ENCODE measurements at regions not wholly inside any gene's neighbourhood (a gene's known extent, or its start where the extent isn't known, plus 50 kb on each side); places are given as distances from the start of the nearest gene placed in this dataset.

DNA sequence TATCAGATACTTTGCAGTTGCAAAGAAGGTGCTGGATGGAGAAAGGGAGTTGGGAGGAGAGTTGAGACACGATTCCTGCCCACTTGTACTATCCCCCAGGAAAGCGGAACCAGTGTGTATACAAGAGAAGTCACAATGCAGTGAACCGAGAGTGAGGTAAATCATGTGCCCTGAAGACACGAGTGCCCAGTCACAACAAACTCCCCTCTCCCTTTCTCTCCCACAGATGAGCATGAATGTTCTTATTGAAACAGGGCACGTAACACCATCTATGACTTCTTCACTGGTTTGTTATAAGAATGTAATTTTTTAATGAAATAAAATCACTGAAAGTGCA is 155.7 kb downstream of the IRS1 start:
- Mint-ChIP-seq H3K4me1 (ENCODE audit: low read depth, unreplicated experiment) (peaks cover 5% of the 10 kb centered on the region), H3K9me3 (ENCODE audit: low read depth, unreplicated experiment) (no peaks in the 10 kb centered on the region), H3K27me3 (ENCODE audit: unreplicated experiment) (no peaks in the 10 kb centered on the region), H3K4me3 (ENCODE audit: low read depth, unreplicated experiment) (no peak overlapping the region), H3K27ac (ENCODE audit: unreplicated experiment) (no peak overlapping the region), H3K36me3 (ENCODE audit: insufficient read depth, unreplicated experiment) (no peaks in the 10 kb centered on the region)
- DNase-seq, result no peak
- intact Hi-C loops (cut with micrococcal nuclease; ENCODE audit: unreplicated experiment), result no loop called here
- CTCF ChIA-PET, result no interaction called here
- TF ChIP-seq, protein P1, sequence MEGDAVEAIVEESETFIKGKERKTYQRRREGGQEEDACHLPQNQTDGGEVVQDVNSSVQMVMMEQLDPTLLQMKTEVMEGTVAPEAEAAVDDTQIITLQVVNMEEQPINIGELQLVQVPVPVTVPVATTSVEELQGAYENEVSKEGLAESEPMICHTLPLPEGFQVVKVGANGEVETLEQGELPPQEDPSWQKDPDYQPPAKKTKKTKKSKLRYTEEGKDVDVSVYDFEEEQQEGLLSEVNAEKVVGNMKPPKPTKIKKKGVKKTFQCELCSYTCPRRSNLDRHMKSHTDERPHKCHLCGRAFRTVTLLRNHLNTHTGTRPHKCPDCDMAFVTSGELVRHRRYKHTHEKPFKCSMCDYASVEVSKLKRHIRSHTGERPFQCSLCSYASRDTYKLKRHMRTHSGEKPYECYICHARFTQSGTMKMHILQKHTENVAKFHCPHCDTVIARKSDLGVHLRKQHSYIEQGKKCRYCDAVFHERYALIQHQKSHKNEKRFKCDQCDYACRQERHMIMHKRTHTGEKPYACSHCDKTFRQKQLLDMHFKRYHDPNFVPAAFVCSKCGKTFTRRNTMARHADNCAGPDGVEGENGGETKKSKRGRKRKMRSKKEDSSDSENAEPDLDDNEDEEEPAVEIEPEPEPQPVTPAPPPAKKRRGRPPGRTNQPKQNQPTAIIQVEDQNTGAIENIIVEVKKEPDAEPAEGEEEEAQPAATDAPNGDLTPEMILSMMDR (IDR thresholded peaks at IDR 0.05; ENCODE audit: unreplicated experiment), result no peak
- BruUV-seq (replicated peaks), result no TSS peak

- Mint-ChIP-seq H3K4me3 (ENCODE audit: low read depth, unreplicated experiment) (no peak overlapping the region), H3K4me1 (ENCODE audit: low read depth, unreplicated experiment) (peaks cover 11% of the 10 kb centered on the region), H3K9me3 (ENCODE audit: low read depth, unreplicated experiment) (no peaks in the 10 kb centered on the region), H3K27ac (ENCODE audit: unreplicated experiment) (no peak overlapping the region), H3K36me3 (ENCODE audit: insufficient read depth, unreplicated experiment) (no peaks in the 10 kb centered on the region), H3K27me3 (ENCODE audit: unreplicated experiment) (no peaks in the 10 kb centered on the region)
- intact Hi-C loops (cut with micrococcal nuclease; ENCODE audit: unreplicated experiment), result no loop called here
- CTCF ChIA-PET, result no interaction called here
- TF ChIP-seq, protein P1 (IDR thresholded peaks at IDR 0.05; ENCODE audit: unreplicated experiment), result no peak
- BruUV-seq (replicated peaks), result no TSS peak
- DNase-seq, result no peak
Observed at GRCh38 chr2:226643030-226643945, 156.3 kb downstream of the IRS1 start.

- Mint-ChIP-seq H3K9me3 (ENCODE audit: low read depth, unreplicated experiment) (no peaks in the 10 kb centered on the region), H3K4me3 (ENCODE audit: low read depth, unreplicated experiment) (no peak overlapping the region), H3K4me1 (ENCODE audit: low read depth, unreplicated experiment) (peaks cover 17% of the 10 kb centered on the region), H3K27ac (ENCODE audit: unreplicated experiment) (no peak overlapping the region), H3K27me3 (ENCODE audit: unreplicated experiment) (no peaks in the 10 kb centered on the region), H3K36me3 (ENCODE audit: insufficient read depth, unreplicated experiment) (no peaks in the 10 kb centered on the region)
- DNase-seq, result no peak
- BruUV-seq (replicated peaks), result no TSS peak
- CTCF ChIA-PET, result no interaction called here
- TF ChIP-seq, protein P1 (IDR thresholded peaks at IDR 0.05; ENCODE audit: unreplicated experiment), result no peak
- intact Hi-C loops (cut with micrococcal nuclease; ENCODE audit: unreplicated experiment), result no loop called here
Observed at GRCh38 chr2:226641008-226641407, 158.6 kb downstream of the IRS1 start.

DNA sequence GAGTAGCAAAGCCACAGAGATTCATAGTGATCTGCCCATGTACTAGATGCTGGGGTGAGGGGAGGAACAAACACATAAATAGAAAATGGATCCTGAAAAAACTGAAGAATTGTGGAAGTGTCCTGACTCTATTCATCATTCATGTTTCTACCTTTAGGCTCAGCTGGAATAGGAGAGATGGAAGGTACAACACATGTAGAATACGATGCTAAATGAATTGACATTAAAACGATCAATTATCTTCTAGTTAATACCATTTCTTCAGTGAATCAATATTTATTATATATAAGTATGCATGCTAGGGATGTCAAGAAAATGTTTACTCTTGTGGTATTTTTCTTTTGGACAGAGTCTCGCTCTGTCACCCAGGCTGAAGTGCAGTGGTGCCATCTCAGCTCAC is 159.1 kb downstream of the IRS1 start:
- DNase-seq, result no peak
- TF ChIP-seq, protein P1 (IDR thresholded peaks at IDR 0.05; ENCODE audit: unreplicated experiment), result no peak
- no peaks in the 10 kb centered on the region for H3K36me3 Mint-ChIP-seq (ENCODE audit: insufficient read depth, unreplicated experiment)
- CTCF ChIA-PET, result no interaction called here
- H3K9me3 Mint-ChIP-seq (ENCODE audit: low read depth, unreplicated experiment), result no peaks in the 10 kb centered on the region
- BruUV-seq (replicated peaks), result no TSS peak
- no peak overlapping the region for H3K4me3 Mint-ChIP-seq (ENCODE audit: low read depth, unreplicated experiment)
- no peak overlapping the region for H3K27ac Mint-ChIP-seq (ENCODE audit: unreplicated experiment)
- H3K4me1 Mint-ChIP-seq (ENCODE audit: low read depth, unreplicated experiment), result peaks cover 17% of the 10 kb centered on the region
- intact Hi-C loops (cut with micrococcal nuclease; ENCODE audit: unreplicated experiment), result no loop called here
- H3K27me3 Mint-ChIP-seq (ENCODE audit: unreplicated experiment), result no peaks in the 10 kb centered on the region

Measured in Calu3 (cell line).